Brain microvascular endothelial cell (primary cell): ENCODE measurements at regions not wholly inside any gene's neighbourhood (a gene's known extent, or its start where the extent isn't known, plus 50 kb on each side); places are given as distances from the start of the nearest gene placed in this dataset.

Experiments used
- DNase-seq: peaks from one replicate; pipeline ENCODE4 v3.0.0-alpha.2; 2020
- H3K27ac ChIP-seq: fragments of 250-450 bp; sonication (Bioruptor Pico); 2 replicates; pipeline ENCODE4 v1.5.1; 2020; ENCODE audit warnings: mild to moderate bottlenecking, moderate library complexity
- H3K27me3 ChIP-seq: fragments of 250-450 bp; sonication (Bioruptor Pico); replicated peaks from 2 replicates; pipeline ENCODE4 v1.5.1; 2020; ENCODE audit warnings: mild to moderate bottlenecking
- H3K36me3 ChIP-seq: fragments of 250-450 bp; sonication (Bioruptor Pico); replicated peaks from 2 replicates; pipeline ENCODE4 v1.5.1; 2020; ENCODE audit warnings: mild to moderate bottlenecking
- H3K4me3 ChIP-seq: 2 replicates; pipeline ENCODE4 v1.5.1; 2011; ENCODE audit warnings: low read depth, mild to moderate bottlenecking, control low read depth, low read length, moderate library complexity
- CTCF ChIP-seq: IDR thresholded peaks from 2 replicates; pipeline ENCODE4 v1.5.1; 2011; ENCODE audit warnings: low read depth, mild to moderate bottlenecking, moderate library complexity, low read length, control low read depth, inconsistent platforms; ENCODE audit errors: missing control alignments
- in situ Hi-C: cut with HindIII; loops from 2 replicates; pipeline ENCODE4 v1.10.0; 2017; ENCODE audit warnings: low sequenced_read_pairs, low pct_ligation_motif_present

GRCh38 chr18:38010971-38011857 is 445.6 kb upstream of the CELF4 start:
- no peak for TF ChIP-seq CTCF
- no peaks in the 10 kb centered on the region for H3K36me3 ChIP-seq
- no peak for DNase-seq
- in situ Hi-C loops, result no loop called here
- no peak overlapping the region for H3K4me3 ChIP-seq
- H3K27me3 ChIP-seq, result no peaks in the 10 kb centered on the region
- no peak overlapping the region for H3K27ac ChIP-seq

- Histone ChIP-seq H3K27ac (no peak overlapping the region), H3K36me3 (no peaks in the 10 kb centered on the region), H3K4me3 (no peak overlapping the region), H3K27me3 (no peaks in the 10 kb centered on the region)
- no peak for DNase-seq
- in situ Hi-C loops, result no loop called here
- no peak for TF ChIP-seq CTCF
Observed at GRCh38 chr18:38010037-38010436, 444.4 kb upstream of the CELF4 start.

GRCh38 chr18:38009320-38009719 is 443.7 kb upstream of the CELF4 start:
- H3K4me3 ChIP-seq, result no peak overlapping the region
- DNase-seq, result no peak
- no peaks in the 10 kb centered on the region for H3K36me3 ChIP-seq
- H3K27me3 ChIP-seq, result no peaks in the 10 kb centered on the region
- in situ Hi-C loops, result no loop called here
- no peak for TF ChIP-seq CTCF
- H3K27ac ChIP-seq, result no peak overlapping the region

- no peaks in the 10 kb centered on the region for H3K27me3 ChIP-seq
Observed at GRCh38 chr18:38007676-38008330, 442.2 kb upstream of the CELF4 start.

GRCh38 chr18:38007026-38007425 is 441.4 kb upstream of the CELF4 start:
- DNase-seq, result no peak

More at GRCh38 chr18:38007676-38008330, 442.2 kb upstream of the CELF4 start:
- TF ChIP-seq CTCF, result no peak
- Histone ChIP-seq H3K4me3 (no peak overlapping the region), H3K36me3 (no peaks in the 10 kb centered on the region), H3K27ac (no peak overlapping the region)
- in situ Hi-C loops, result no loop called here
- peak; percentile 0 for DNase-seq

More at GRCh38 chr18:38007026-38007425, 441.4 kb upstream of the CELF4 start:
- Histone ChIP-seq H3K36me3 (no peaks in the 10 kb centered on the region), H3K27me3 (no peaks in the 10 kb centered on the region), H3K4me3 (no peak overlapping the region), H3K27ac (no peak overlapping the region)
- no peak for TF ChIP-seq CTCF
- in situ Hi-C loops, result no loop called here
